ENCODE measurements at regions not wholly inside any gene's neighbourhood (a gene's known extent, or its start where the extent isn't known, plus 50 kb on each side); places are given as distances from the start of the nearest gene placed in this dataset.

DNA sequence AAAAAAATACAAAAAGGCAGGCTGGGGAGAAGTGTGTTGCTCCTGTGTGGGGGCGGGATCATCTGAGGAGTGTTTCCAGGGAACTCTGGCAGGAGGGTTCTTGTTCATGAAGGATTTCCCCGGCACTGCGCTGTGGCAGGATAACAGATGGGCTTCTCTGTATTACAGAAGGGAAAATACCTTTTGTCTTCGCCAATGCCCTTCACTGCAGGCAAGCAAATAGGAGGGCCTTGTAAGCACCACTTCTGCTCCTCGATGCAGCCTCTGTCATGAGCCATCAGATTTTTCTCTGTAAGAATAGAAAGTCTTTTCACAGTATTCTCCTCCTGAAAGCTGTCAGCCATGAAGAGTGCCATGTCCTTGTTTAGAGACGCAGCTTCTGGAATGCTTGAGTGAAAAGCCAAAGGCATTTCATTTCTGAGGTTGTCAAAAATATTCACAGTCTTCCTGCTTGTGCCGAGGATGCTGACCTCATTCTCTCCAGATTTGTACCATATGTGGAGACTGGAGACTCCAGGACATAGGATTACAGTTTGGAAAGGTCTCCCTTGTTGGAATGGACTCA is 294.0 kb downstream of the YTHDC2 start:
- Histone ChIP-seq H4K20me1 (ENCODE audit: low read depth, low read length) (no peaks in the 10 kb centered on the region), H3K4me2 (ENCODE audit: low read depth, low read length, poor library complexity, severe bottlenecking) (no peak overlapping the region), H3K36me3 (ENCODE audit: low read length) (no peaks in the 10 kb centered on the region), H3K27me3 (ENCODE audit: low read length) (no peaks in the 10 kb centered on the region), H3K79me2 (ENCODE audit: insufficient read depth, low read length) (no peaks in the 10 kb centered on the region), H2AFZ (ENCODE audit: low read depth, low read length, severe bottlenecking) (no peak overlapping the region), H3F3A (ENCODE audit: insufficient read depth) (no peaks in the 10 kb centered on the region), H3K9ac (ENCODE audit: low read length) (no peak overlapping the region), H3K27ac (ENCODE audit: low read depth, low read length) (no peak overlapping the region), H3K9me3 (ENCODE audit: insufficient read depth, low read length) (no peaks in the 10 kb centered on the region), H3K9me2 (replicated peaks; ENCODE audit: insufficient read depth, low read length) (no peaks in the 10 kb centered on the region), H3K4me3 (ENCODE audit: insufficient read depth, low read length, poor library complexity, severe bottlenecking) (no peak overlapping the region)
- TF ChIP-seq EZH2phosphoT487 (conservative IDR thresholded peaks at IDR 0.05; ENCODE audit: low read length) = no peak
- TF ChIP-seq, protein P1, sequence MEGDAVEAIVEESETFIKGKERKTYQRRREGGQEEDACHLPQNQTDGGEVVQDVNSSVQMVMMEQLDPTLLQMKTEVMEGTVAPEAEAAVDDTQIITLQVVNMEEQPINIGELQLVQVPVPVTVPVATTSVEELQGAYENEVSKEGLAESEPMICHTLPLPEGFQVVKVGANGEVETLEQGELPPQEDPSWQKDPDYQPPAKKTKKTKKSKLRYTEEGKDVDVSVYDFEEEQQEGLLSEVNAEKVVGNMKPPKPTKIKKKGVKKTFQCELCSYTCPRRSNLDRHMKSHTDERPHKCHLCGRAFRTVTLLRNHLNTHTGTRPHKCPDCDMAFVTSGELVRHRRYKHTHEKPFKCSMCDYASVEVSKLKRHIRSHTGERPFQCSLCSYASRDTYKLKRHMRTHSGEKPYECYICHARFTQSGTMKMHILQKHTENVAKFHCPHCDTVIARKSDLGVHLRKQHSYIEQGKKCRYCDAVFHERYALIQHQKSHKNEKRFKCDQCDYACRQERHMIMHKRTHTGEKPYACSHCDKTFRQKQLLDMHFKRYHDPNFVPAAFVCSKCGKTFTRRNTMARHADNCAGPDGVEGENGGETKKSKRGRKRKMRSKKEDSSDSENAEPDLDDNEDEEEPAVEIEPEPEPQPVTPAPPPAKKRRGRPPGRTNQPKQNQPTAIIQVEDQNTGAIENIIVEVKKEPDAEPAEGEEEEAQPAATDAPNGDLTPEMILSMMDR (IDR thresholded peaks at IDR 0.05; ENCODE audit: insufficient read depth, low read length, poor library complexity, severe bottlenecking) = no peak

DNA sequence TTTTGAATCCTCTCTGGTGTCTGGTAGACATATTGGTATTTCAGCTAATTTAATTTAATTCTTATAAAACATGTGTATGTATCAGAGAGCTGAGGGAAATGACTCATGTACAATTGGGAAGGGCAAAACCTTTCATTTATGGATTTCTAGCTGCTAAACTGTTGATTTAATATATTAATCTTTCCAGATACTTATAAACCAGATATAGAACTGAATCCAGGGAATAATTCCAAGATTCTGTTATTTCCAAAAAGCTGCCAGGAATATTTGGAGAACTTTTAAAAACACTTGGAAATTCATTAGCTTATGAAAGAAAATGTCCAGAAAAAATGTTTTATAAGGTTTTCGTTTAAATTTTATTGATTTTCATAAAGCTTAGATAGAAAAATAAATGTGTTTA is 295.5 kb downstream of the YTHDC2 start:
- Histone ChIP-seq H3F3A (ENCODE audit: insufficient read depth) (no peaks in the 10 kb centered on the region), H3K9me3 (ENCODE audit: insufficient read depth, low read length) (no peaks in the 10 kb centered on the region), H4K20me1 (ENCODE audit: low read depth, low read length) (no peaks in the 10 kb centered on the region), H3K4me3 (ENCODE audit: insufficient read depth, low read length, poor library complexity, severe bottlenecking) (no peak overlapping the region), H3K79me2 (ENCODE audit: insufficient read depth, low read length) (no peaks in the 10 kb centered on the region), H3K4me2 (ENCODE audit: low read depth, low read length, poor library complexity, severe bottlenecking) (no peak overlapping the region), H3K9me2 (replicated peaks; ENCODE audit: insufficient read depth, low read length) (no peaks in the 10 kb centered on the region), H3K27me3 (ENCODE audit: low read length) (no peaks in the 10 kb centered on the region), H3K27ac (ENCODE audit: low read depth, low read length) (no peak overlapping the region), H3K36me3 (ENCODE audit: low read length) (no peaks in the 10 kb centered on the region), H3K9ac (ENCODE audit: low read length) (no peak overlapping the region), H2AFZ (ENCODE audit: low read depth, low read length, severe bottlenecking) (no peak overlapping the region)
- no peak for TF ChIP-seq EZH2phosphoT487 (conservative IDR thresholded peaks at IDR 0.05; ENCODE audit: low read length)
- TF ChIP-seq, protein P1 (IDR thresholded peaks at IDR 0.05; ENCODE audit: insufficient read depth, low read length, poor library complexity, severe bottlenecking) = no peak

DNA sequence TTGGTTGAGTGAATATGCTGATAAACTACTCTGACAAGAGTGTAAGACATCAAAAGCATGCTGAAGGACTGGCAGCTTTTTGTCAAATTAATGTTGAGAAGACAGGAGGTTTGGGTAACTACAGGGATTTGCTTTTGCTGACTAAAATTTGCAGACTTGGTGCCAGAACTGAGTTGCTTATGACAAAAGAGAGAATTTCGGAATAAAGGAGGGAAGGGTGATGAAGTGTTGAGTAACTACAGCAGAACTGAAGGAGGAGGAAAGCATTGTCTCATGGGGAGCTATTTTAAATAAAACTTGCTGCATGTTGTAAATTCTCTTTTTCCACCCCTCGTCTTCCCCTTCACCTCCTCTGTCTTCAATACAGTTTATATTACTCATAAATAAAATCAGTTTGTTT is 296.1 kb downstream of the YTHDC2 start:
- no peaks in the 10 kb centered on the region for H3K9me2 ChIP-seq (replicated peaks; ENCODE audit: insufficient read depth, low read length)
- no peak overlapping the region for H3K27ac ChIP-seq (ENCODE audit: low read depth, low read length)
- no peak overlapping the region for H2AFZ ChIP-seq (ENCODE audit: low read depth, low read length, severe bottlenecking)
- no peaks in the 10 kb centered on the region for H3K9me3 ChIP-seq (ENCODE audit: insufficient read depth, low read length)
- no peaks in the 10 kb centered on the region for H3F3A ChIP-seq (ENCODE audit: insufficient read depth)
- no peak overlapping the region for H3K4me3 ChIP-seq (ENCODE audit: insufficient read depth, low read length, poor library complexity, severe bottlenecking)
- H3K79me2 ChIP-seq (ENCODE audit: insufficient read depth, low read length) = no peaks in the 10 kb centered on the region
- no peaks in the 10 kb centered on the region for H3K36me3 ChIP-seq (ENCODE audit: low read length)
- H4K20me1 ChIP-seq (ENCODE audit: low read depth, low read length) = no peaks in the 10 kb centered on the region
- no peak overlapping the region for H3K9ac ChIP-seq (ENCODE audit: low read length)
- TF ChIP-seq EZH2phosphoT487 (conservative IDR thresholded peaks at IDR 0.05; ENCODE audit: low read length) = no peak
- TF ChIP-seq, protein P1 (IDR thresholded peaks at IDR 0.05; ENCODE audit: insufficient read depth, low read length, poor library complexity, severe bottlenecking) = no peak
- H3K27me3 ChIP-seq (ENCODE audit: low read length) = no peaks in the 10 kb centered on the region
- H3K4me2 ChIP-seq (ENCODE audit: low read depth, low read length, poor library complexity, severe bottlenecking) = no peak overlapping the region

Data from SU-DHL-6 (cell line).